Gastroesophageal sphincter (tissue), 4 donors: ENCODE measurements at regions not wholly inside any gene's neighbourhood (a gene's known extent, or its start where the extent isn't known, plus 50 kb on each side); places are given as distances from the start of the nearest gene placed in this dataset.
"Not testable (repeated sequence)": the region's sequence is repeated elsewhere in the genome, so short reads cannot be mapped to it uniquely, and the experiment has no call there.

ENCODE experiments used
- ATAC-seq: fragments of 150-250 bp; one replicate; pipeline ENCODE4 v1.9.1; 2016; ENCODE audit warnings: mild to moderate bottlenecking, moderate library complexity
- H3K27ac ChIP-seq, 4 donors: fragments of 200-600 bp; sonication (generic) in 3 of 4; 1 replicate in 3 of 4; 2 replicates in 1 of 4; pipeline ENCODE4 v1.5.1; 2016 to 2019
- H3K27me3 ChIP-seq: fragments of 200-600 bp; sonication (generic); one replicate; pipeline ENCODE4 v1.5.1; 2019
- H3K36me3 ChIP-seq, 2 donors: fragments of 200-600 bp; sonication (generic); one replicate each; pipeline ENCODE4 v1.5.1; 2019; ENCODE audit warnings: control low read depth in 1 of 2
- H3K4me1 ChIP-seq, 3 donors: fragments of 200-600 bp; sonication (generic); 1 replicate in 2 of 3; 2 replicates in 1 of 3; pipeline ENCODE4 v1.5.1; 2016 to 2019; ENCODE audit warnings: control low read depth in 2 of 3
- H3K4me3 ChIP-seq, 2 donors: fragments of 200-600 bp; sonication (generic); one replicate each; pipeline ENCODE4 v1.5.1; 2019; ENCODE audit warnings: mild to moderate bottlenecking in 1 of 2, moderate library complexity in 1 of 2
- H3K9me3 ChIP-seq, 3 donors: fragments of 200-600 bp; sonication (generic); one replicate each; pipeline ENCODE4 v1.5.1; 2017 to 2019; ENCODE audit warnings: control low read depth in 2 of 3
- CTCF ChIP-seq, 4 experiments: fragments of 200-600 bp in 2 of 4; fragments of 450-650 bp in 2 of 4; sonication (generic) in 1 of 4; IDR thresholded peaks; one replicate each; pipeline ENCODE4 v1.5.1; 2017 to 2019; ENCODE audit warnings: antibody characterized with exemption in 4 of 4, mild to moderate bottlenecking in 2 of 4, moderate library complexity in 2 of 4
- EP300 ChIP-seq: sonication (generic); formaldehyde crosslinking; IDR thresholded peaks from one replicate; pipeline ENCODE4 v1.6.1; 2017; ENCODE audit warnings: antibody characterized with exemption, mild to moderate bottlenecking
- POLR2A ChIP-seq, 2 donors: fragments of 450-650 bp; IDR thresholded peaks; one replicate each; pipeline ENCODE4 v1.6.1; 2017; ENCODE audit warnings: antibody characterized with exemption in 2 of 2, mild to moderate bottlenecking in 2 of 2, moderate library complexity in 1 of 2
- POLR2AphosphoS5 ChIP-seq: sonication (generic); formaldehyde crosslinking; IDR thresholded peaks from one replicate; pipeline ENCODE4 v1.6.1; 2017; ENCODE audit warnings: antibody characterized with exemption
- WGBS, 2 donors: methylation state at CpG; one replicate each; pipeline ENCODE4 v1.1.5; 2018; ENCODE audit warnings: low coverage in 1 of 2; 5-methylcytosine and 5-hydroxymethylcytosine counted together

GRCh38 chr10:78602201-78602932 lies 466.4 kb upstream of the ZMIZ1 start:
- no peak for ATAC-seq
- no peaks in the 10 kb centered on the region for H3K36me3 ChIP-seq
- no peak for TF ChIP-seq CTCF (IDR thresholded peaks at IDR 0.05)
- TF ChIP-seq POLR2A (IDR thresholded peaks at IDR 0.05): no peak
- no peak for TF ChIP-seq POLR2AphosphoS5
- no peak for TF ChIP-seq EP300

GRCh38 chr10:78604286-78604685 lies 464.5 kb upstream of the ZMIZ1 start:
- Histone ChIP-seq H3K36me3 (no peaks in the 10 kb centered on the region), H3K4me1 (no peaks in the 10 kb centered on the region), H3K9me3 (peaks cover 0 to 5% (median 0%) of the 10 kb centered on the region in 3 donors), H3K4me3 (no peak overlapping the region), H3K27me3 (no peaks in the 10 kb centered on the region), H3K27ac (no peak overlapping the region)
- ATAC-seq: no peak
- TF ChIP-seq POLR2A (IDR thresholded peaks at IDR 0.05): no peak
- no peak for TF ChIP-seq CTCF (IDR thresholded peaks at IDR 0.05)
- 92% methylated on average over 6 of the region's 9 CpGs; no CpG with 5 or more reads in 1 of the 2 donors for WGBS, 2 donors

More at GRCh38 chr10:78602201-78602932, 466.4 kb upstream of the ZMIZ1 start:
- WGBS, 2 donors: 92 to 100% methylated on average over 2 to 7 of the region's 12 CpGs
- no peaks in the 10 kb centered on the region for H3K9me3 ChIP-seq
- peaks cover 0 to 8% (median 0%) of the 10 kb centered on the region in 3 donors for H3K4me1 ChIP-seq
- no peaks in the 10 kb centered on the region for H3K27me3 ChIP-seq
- H3K4me3 ChIP-seq: no peak overlapping the region
- H3K27ac ChIP-seq: no peak overlapping the region

GRCh38 chr10:78604721-78605120 lies 464.0 kb upstream of the ZMIZ1 start:
- no peak for ATAC-seq
- no peak overlapping the region for H3K4me3 ChIP-seq
- H3K27ac ChIP-seq: no peak overlapping the region
- no peaks in the 10 kb centered on the region for H3K27me3 ChIP-seq
- 50 to 90% methylated on average over 2 of the region's 3 CpGs for WGBS, 2 donors
- no peaks in the 10 kb centered on the region for H3K36me3 ChIP-seq
- TF ChIP-seq POLR2AphosphoS5 (no peak), CTCF (IDR thresholded peaks at IDR 0.05) (no peak), EP300 (no peak)
- H3K9me3 ChIP-seq: peaks cover 0 to 9% (median 0%) of the 10 kb centered on the region in 3 donors
- H3K4me1 ChIP-seq: no peaks in the 10 kb centered on the region

- Histone ChIP-seq H3K4me3 (no peak overlapping the region), H3K27me3 (no peaks in the 10 kb centered on the region), H3K27ac (no peak overlapping the region), H3K4me1 (peaks cover 0 to 3% (median 2%) of the 10 kb centered on the region in 3 donors), H3K9me3 (peaks cover 0 to 12% (median 0%) of the 10 kb centered on the region in 3 donors), H3K36me3 (no peaks in the 10 kb centered on the region)
- no peak for ATAC-seq
- 63 to 79% methylated on average over 3 of the region's 4 CpGs for WGBS, 2 donors
- TF ChIP-seq CTCF (IDR thresholded peaks at IDR 0.05): no peak
- TF ChIP-seq POLR2A (IDR thresholded peaks at IDR 0.05): no peak
- TF ChIP-seq EP300: no peak
- TF ChIP-seq POLR2AphosphoS5: no peak
These were observed 462.9 kb upstream of the ZMIZ1 start for GRCh38 chr10:78605800-78606350.

- H3K36me3 ChIP-seq, H3K4me3 ChIP-seq, ATAC-seq, H3K27ac ChIP-seq, H3K27me3 ChIP-seq: not testable (repeated sequence)
- Histone ChIP-seq H3K9me3 (peaks cover 0 to 12% (median 0%) of the 10 kb centered on the region in 3 donors), H3K4me1 (peaks cover 0 to 10% (median 4%) of the 10 kb centered on the region in 3 donors)
- 100% methylated on average over 1 to 2 of the region's 2 CpGs for WGBS, 2 donors
These were observed 462.0 kb upstream of the ZMIZ1 start for GRCh38 chr10:78606766-78607165.
